Astrocyte of the hippocampus (primary cell): ENCODE measurements at regions not wholly inside any gene's neighbourhood (a gene's known extent, or its start where the extent isn't known, plus 50 kb on each side); places are given as distances from the start of the nearest gene placed in this dataset.

Experiments used
- DNase-seq: peaks from one replicate; pipeline ENCODE4 v3.0.0; 2011; ENCODE audit warnings: low read depth, low spot score

DNA sequence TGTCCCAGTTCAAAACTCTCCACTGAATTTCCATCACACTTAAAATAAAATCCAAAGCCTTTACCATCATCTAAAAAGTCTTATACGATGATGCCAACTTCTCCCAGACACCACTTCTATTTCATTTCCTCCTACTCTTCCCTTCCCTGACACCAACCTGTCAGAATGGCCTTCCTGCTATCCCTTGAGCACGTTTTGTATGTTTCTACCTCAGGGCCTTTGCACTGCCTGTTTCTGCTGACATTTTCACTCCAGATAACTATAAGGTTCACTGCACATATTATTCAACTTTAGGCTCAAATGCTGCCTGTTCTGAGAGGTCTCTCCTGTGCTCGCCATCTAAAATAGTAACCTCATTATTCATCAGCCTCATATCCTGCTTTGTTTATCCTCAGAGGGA is 269.6 kb downstream of the HTR7 start:
- DNase-seq: no peak

DNA sequence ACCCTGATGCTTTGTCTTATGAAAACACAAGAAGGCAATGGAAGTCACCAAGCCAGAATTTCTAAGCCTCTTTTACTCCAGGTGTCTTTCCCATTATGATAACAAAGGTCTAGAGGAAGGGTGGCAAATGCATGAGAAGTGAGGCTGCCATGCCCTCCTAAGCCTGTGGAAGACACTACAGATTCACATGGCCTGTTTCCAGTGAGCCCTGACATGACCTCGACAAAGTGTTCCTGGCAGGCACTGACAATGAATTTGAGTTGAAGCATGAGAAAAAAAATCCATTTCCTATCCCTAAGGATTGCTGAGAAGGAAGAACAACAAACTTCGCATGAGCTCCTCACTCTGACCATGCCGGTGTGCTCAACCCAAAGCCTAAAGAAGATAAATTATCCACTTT is 268.0 kb downstream of the HTR7 start:
- no peak for DNase-seq

DNA sequence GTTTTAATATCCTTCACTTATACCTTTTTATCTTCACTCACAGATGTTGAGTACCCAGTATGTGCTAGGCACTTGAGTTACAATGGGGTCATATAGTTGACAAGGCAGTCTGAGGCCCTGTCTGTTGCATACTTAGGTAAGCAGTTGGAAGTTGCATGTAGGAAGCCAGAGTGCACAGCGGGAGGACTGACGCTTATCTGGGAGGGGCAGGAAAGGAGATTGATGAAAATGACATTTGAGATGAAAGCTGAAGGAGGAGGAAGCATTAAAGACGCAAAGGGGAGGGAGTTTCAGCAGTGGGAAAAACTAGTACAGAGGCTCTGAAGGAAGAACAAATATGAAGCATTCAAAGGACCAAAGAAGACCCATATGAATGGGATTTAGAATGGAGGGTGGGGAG is 266.2 kb downstream of the HTR7 start:
- no peak for DNase-seq

DNA sequence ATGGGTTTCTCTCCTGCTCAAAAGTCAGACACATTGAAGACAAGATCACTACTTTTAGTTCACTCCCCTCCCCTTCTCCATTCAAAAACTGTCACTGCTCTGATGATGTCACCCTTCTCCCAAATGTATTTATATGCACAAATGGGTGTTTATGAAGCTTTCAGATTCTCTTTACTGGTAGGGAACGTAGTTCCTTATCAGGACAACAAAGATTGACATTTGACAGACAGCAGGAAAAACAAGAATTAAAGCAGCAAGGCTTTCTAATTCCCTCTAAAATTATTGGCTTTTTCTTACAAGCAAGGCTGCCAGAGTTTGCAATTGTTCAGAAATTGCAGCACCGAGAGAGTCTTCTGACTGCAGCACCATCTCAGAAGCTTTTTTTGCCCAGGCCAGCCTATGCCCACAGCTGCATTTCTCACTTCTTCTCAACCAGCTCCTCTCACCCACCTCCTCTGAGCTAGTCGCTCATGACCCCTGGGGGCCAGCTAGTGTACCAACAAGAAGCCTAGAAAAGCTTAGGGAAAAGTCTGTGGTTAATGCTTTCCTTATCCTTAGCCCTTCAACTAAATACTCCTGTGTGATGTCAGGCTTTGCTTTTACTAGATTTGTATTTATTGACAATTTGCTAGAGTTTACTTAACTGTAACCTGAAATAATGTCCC is 265.1 kb downstream of the HTR7 start:
- DNase-seq: peak; percentile 87

DNA sequence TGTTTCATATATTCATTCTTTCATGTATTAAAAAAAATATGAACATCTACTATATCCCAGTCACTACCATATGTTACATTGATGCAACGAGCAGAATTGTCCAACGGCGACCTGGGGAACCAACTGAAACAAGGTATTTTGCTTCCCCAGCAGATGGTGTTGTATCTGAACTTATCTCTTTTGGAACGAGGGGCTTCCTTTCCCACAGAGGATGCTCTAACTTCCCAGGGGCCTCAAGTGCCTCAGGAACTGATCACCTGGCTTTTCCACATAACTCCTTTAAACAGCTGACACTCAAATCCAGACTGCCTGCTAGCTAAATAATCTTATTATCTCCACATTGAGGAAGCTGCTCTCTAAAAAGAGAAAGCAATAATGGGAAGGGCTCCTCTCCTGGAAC is 259.3 kb downstream of the HTR7 start:
- no peak for DNase-seq

DNA sequence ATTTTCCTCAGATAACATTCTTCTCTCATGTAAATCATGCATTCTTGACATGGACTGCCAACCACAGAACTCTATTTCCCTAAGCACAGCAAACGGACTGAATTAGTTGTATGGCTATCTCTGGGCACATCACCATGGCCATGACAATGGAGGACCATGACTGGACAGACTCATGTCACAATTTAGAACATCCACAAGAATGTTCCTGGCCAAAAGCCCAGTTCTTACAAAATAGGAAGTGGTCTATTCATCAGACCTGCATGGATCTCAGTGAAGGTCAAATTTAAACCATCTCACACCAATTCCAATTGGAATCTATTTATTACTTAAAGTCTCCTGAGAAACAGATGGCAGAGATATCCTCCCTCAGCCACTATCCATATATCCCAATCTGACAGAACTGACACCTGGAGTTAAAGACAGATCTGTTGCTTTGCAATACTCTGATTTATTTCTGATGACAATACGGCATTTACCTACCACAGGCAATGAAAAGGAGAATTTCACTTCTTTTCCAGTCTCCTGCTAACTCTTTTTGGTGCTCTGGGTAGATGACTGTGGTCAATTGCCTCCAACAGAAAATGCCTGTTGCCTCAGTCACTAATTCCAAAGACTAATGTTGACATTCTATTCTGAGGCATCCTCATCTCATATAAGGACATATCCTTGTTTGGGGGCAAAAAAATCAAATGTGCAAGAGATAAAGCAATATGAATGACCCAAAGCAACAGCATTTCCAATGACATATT is 254.8 kb downstream of the HTR7 start:
- peak; percentile 47 for DNase-seq

DNA sequence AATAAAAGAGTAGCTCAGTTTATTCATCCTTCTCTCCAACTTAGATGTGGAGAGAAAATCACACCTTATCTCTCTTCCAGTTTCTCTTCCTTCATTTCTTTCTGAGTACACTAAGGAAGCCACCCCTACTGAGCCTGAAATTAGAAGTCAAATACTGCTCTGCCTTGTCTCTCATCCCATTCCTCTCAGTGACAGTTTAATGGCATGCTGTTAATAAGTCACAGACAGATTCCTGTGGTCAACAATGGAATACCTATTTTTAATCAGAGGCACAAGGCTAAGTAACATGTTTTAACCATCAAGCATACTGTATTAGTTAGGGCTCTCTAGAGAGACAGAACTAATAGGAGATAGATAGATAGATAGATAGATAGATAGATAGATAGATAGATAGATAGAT is 253.2 kb downstream of the HTR7 start:
- no peak for DNase-seq

DNA sequence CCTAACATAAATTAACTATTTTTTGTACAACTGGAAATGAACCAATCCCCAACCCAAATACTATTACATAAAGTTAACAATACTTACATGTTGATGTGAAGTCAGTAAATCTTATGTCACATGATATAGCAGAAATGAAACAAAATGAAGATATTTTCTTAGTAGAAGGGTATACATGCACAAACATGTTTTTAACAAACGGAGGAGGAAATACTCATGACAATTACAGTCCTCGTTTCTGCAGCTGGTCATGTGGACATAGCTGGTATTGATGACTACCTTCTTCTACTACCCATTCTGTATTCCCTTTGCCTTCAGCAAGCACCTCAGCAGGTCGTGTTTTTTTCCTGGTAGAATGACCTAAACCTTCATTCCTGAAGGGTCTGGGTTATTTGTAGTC is 252.3 kb downstream of the HTR7 start:
- DNase-seq: no peak

DNA sequence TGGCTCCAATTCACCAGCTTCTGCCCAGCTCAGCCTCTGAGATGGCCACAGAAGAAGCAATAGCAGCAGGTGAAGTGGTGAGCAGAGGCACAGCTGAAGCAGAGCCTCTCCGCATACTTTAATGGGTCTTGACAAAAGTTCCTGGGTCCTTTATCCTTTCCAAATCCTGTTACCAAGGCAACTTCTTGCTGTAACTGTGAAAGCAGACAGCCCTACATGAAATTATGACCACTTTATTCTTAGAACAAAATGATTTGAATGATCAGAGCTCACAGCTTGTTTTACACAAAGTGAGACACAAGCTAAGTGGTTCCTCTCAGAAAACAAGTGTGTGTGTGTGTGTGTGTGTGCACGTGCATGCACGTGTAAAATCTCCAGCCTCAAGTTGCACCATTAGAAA is 245.6 kb downstream of the HTR7 start:
- no peak for DNase-seq

DNA sequence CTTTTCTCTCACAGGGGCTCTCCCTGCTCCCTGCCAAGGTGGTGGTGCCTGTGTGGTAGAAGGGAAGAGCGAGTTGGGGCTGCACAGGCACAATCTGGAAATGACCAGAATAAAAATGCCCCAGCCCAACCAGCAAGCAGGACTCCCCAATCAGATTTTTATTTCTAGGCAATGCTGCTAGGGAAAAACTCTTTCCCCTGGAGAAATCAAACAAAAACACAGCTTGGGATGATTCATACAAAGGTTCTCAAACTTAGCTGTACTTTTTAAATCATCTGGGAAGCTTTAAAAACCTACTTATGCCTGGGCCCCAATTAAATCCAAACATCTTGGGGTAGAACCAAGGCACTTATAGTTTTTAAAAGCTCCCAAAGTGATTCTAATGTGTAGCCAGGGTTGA is 243.2 kb downstream of the HTR7 start:
- no peak for DNase-seq

DNA sequence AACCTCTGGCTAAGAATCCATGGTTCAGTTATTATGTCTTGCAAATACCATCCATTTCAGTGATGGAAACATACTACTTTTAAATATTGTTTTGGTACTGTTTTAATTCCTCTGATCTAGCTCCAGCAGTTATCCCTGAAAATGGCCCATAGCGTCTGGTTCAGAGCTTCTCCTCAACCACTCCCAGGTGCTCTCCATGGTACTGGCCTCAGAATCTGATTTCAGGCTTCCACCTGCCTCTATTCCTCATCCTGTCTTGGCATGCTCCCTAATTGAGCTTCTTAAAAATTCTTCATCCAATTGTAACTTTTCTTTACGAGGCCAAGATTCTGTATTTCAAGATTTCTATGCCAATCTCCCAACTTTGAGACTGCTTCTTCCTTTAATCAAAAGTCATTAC is 236.3 kb downstream of the HTR7 start:
- peak; percentile 42 for DNase-seq

DNA sequence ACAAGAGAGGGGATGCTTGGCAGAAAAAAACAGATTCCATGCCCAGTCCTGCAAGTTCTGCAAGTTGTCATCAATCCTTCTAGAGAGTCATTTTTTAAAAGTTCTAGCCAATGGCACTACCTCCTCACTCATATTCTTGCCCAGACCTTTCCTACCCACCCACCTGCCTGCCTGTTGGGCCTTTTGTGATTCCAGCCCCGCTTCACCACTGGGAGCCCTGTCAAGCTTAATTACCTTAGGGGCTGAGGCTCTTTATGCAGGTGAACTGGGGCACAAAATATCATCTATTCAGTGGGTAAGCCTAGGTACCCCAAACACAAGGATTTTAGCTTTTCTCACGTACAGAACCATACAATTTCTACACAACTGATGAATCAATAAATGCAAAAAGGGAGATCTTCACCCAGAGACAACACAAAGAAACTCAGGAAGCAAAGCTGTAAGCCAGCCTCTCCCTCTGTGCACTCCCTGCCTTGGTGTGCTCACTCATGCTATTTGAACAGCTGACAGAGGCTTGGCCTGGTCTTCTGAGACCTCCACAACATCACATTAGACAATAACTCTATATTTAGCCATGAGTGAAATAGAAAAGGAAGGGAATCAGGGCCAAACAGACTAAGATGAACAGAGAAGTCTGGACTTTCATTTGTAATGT is 222.6 kb downstream of the HTR7 start:
- DNase-seq: no peak

DNA sequence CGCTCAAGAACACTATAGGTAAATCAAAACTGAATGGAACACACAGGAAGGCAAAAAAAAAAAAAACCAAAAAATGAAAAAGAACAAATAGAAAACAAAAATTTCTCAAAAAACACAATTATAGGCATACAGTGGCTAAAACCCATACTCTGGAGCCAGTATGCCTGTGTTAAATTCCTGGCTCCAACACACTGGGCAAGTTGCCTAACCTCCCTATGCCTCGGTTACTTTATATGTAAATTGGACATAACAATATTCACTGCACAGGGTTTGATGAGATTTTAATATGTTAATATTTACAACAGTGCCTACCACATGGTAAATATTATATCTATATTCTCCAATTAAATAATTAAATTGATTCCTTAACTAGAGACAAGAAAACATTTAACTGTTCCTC is 217.1 kb downstream of the HTR7 start:
- DNase-seq: no peak

DNA sequence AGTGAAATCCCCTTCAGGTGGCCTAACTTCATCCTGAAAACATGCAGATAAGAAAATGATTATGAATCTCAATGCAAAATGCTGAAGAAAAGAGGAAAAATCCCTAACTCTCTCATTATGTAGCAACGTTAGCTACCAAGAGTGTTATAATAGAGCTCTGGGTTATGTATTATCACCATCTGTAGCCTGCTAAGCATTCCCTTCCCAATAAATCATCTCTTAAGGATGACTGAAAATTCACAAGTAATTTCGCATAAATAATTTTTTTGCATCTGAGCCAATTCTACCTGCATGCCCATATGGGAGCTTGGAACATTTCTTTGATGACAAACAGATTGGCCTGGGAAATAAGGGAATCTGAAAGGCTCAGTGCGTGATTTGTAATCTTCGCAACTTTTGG is 216.1 kb downstream of the HTR7 start:
- DNase-seq: no peak

DNA sequence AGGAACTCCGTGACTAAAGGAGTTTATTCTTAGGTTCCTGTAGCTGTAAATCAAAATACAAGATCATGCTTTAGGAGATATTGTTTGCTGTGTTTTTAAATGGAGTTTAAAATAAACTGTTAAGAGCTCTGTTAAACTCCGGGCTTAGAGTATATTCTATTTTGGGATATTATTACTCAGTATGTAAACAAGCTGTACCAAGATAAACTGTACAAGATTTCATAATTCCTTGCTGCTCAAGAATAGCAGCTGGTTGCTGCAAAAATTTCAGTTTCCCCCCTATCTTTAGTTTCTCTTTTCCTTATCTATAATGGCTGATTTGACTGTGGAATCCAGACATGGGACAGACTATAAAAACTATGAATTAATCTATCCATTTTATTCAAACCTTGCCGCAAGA is 215.7 kb downstream of the HTR7 start:
- DNase-seq: no peak

DNA sequence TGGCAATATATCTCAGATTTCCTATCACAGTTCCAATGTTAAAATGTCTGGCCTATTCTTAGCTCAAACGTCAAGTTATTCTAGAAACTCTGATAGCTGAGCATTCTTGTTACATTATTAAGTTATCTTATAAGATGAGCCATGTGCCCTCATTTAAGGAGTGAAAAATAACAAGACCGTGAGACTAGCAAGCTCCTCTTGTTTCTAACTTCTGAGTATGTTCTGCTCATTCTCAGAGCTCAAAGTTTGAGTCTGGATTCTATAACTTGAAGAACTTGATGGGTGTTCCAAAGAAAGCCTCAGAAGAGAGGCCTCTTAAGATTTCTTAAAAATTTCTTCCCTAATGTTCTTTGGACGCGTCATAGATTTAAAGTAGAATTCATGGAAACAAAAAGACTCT is 215.2 kb downstream of the HTR7 start:
- no peak for DNase-seq

DNA sequence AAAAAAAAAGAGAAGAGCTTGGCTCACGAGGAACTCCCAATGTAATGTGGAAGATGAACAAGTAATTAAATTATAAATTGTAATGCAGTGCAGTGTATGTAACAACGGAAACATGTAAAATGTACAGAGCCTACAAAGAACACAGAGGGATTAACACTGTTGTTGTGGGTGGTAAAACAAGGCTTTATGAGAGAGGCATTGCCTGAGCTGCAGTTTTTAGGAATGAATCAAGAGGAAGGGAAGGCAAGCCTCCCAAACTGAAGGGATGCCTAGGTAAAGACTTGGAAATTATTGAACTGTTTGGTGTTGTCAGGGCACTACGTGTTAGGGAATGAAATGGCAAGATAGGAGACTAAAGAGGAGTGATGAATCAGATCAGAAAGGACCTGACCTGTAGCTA is 213.7 kb downstream of the HTR7 start:
- no peak for DNase-seq

DNA sequence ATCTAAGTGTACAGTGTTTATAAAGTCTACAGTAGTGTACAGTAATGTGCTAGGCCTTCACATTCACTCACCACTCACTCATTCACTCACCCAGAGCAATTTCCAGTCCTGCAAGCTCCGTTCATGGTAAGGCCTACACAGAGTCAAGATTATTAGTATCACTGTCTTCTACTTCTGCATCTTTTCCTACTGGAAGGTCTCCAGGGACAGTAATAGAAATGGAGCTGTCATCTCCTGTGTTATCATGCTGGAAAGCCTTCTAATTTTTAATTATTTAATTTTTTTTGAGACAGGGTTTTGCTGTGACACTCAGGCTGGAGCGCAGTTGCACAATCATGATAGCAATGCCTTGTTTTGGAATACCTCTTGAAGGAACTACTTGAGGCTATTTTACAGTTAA is 207.0 kb downstream of the HTR7 start:
- DNase-seq: no peak

DNA sequence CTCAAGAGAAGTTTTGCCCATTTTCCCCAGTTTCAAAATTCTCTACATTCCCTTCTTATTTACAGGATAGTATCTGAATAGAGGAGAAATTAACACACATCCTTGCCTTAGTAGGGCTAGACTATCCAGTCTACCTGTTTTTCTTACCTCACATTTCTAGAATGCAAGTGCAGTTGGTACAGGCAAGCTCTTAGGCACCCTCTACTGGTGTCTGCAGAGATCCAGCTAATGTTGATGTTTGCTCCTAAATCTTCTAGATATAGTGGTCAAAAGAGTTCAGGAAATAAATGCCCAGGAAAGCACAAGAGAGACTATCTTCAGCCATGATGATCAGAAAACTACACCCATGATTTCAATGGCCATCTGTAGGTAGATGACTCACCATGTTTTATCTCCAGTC is 205.3 kb downstream of the HTR7 start:
- DNase-seq: peak; percentile 38

DNA sequence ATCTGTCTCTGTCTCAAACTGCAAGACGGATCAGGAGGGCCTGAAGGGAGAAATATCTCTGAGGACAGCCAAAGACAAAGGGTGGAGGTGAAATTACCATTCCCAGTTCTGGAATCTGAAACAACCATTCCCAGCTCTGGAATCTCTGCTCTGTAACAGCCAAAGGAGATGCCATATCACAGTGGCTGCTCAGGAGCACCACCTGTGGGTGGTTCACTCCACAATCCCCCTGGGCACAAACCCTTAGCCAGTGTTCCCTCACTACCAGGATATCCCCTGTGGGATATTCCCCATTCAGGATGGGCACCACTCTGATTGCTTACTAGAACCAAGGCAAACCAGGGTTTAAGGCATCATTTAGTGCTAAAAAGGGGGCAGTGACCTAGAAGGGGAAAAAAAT is 199.0 kb downstream of the HTR7 start:
- no peak for DNase-seq

DNA sequence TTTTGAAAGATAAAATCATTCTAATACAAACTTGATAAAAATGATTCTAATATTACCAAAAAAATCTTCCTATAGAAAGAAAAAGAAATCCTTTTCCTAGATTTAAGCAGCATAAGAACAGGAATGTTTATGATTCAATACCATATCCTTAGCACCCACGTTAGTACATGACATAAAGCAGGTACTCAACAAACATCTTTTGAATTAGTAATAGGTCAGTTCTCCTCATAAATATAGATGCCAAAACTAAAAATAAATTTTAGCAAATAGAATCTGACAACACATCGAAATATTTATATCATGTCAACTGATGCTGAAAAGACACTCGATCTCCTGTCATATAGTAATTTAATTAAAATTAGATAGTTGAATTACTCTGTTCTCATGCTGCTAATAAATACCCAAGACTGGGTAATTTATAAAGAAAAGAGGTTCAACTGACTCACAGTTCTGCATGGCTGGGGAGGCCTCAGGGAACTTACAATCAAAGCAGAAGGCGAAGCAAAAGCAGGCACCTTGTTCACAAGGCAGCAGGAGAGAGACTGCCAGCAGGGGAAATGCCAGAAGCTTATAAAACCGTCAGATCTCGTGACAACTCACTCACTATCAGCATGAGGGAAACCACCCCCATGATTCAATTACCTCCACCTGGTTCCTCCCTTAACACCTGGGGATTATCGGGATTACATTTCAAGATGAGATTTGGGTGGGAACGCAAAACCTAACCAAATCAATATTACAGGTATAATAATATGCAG is 191.8 kb downstream of the HTR7 start:
- no peak for DNase-seq

DNA sequence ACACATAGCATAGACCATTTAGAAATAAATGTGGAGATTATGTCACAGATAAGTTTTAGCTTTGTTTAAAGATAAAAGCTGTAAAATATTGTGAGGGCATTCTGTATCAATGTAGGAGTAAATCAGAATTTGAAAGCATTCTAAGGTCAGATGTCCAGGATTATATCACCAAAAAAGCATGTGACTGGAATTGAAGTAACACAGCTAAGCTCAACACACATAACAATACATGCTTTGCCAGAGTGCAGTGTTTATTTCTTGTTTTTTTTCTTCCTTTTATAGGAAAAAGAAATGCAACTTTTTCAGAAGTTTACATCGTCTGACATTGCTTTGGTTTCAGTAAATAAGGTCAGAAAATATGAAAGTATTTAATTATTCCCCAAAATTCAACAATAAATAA is 183.4 kb downstream of the HTR7 start:
- peak; percentile 2 for DNase-seq
